DND-41 (cell line): ENCODE measurements at regions not wholly inside any gene's neighbourhood (a gene's known extent, or its start where the extent isn't known, plus 50 kb on each side); places are given as distances from the start of the nearest gene placed in this dataset.
"Not testable (repeated sequence)": the region's sequence is repeated elsewhere in the genome, so short reads cannot be mapped to it uniquely, and the experiment has no call there.

ENCODE experiments used
- CTCF ChIP-seq: IDR thresholded peaks from 2 replicates; pipeline ENCODE4 v1.5.1; 2012; ENCODE audit warnings: borderline replicate concordance, low read length, moderate library complexity, mild to moderate bottlenecking; ENCODE audit not compliant: poor library complexity, severe bottlenecking; ENCODE audit errors: extremely low read depth
- EZH2 ChIP-seq: IDR thresholded peaks from 3 replicates; pipeline ENCODE4 v1.6.1; 2012; ENCODE audit warnings: borderline replicate concordance, low read depth, mild to moderate bottlenecking, moderate library complexity, low read length, inconsistent platforms; ENCODE audit not compliant: severe bottlenecking

GRCh38 chr1:61018068-61018467 lies 64.3 kb upstream of the NFIA start:
- TF ChIP-seq EZH2, CTCF: not testable (repeated sequence)
